B cell (primary cell): ENCODE measurements at regions not wholly inside any gene's neighbourhood (a gene's known extent, or its start where the extent isn't known, plus 50 kb on each side); places are given as distances from the start of the nearest gene placed in this dataset.

Experiments
- CTCF ChIP-seq: fragments of 200-600 bp; IDR thresholded peaks from one replicate; pipeline ENCODE4 v1.8.0; 2022; ENCODE audit warnings: antibody characterized with exemption, mild to moderate bottlenecking
- EZH2 ChIP-seq: IDR thresholded peaks from 2 replicates; pipeline ENCODE4 v1.6.1; 2012; ENCODE audit warnings: borderline replicate concordance, low read depth, mild to moderate bottlenecking, moderate library complexity, low read length; ENCODE audit not compliant: insufficient read depth, poor library complexity, severe bottlenecking

- TF ChIP-seq CTCF = no peak
- TF ChIP-seq EZH2 = no peak
Measured at GRCh38 chr6:165223101-165223500, 86.3 kb downstream of the C6orf118 start.
